ENCODE measurements at regions not wholly inside any gene's neighbourhood (a gene's known extent, or its start where the extent isn't known, plus 50 kb on each side); places are given as distances from the start of the nearest gene placed in this dataset.
"Not testable (repeated sequence)": the region's sequence is repeated elsewhere in the genome, so short reads cannot be mapped to it uniquely, and the experiment has no call there.

GRCh38 chr9:83119873-83120272 lies 56.9 kb upstream of the RASEF start:
- no peak for DNase-seq (ENCODE audit: low read depth in 2 of 2)
- H3K4me3 ChIP-seq (replicated peaks in 1 of 2; ENCODE audit: low read depth in 2 of 2, low read length in 2 of 2): no peak overlapping the region
- TF ChIP-seq, protein P1, sequence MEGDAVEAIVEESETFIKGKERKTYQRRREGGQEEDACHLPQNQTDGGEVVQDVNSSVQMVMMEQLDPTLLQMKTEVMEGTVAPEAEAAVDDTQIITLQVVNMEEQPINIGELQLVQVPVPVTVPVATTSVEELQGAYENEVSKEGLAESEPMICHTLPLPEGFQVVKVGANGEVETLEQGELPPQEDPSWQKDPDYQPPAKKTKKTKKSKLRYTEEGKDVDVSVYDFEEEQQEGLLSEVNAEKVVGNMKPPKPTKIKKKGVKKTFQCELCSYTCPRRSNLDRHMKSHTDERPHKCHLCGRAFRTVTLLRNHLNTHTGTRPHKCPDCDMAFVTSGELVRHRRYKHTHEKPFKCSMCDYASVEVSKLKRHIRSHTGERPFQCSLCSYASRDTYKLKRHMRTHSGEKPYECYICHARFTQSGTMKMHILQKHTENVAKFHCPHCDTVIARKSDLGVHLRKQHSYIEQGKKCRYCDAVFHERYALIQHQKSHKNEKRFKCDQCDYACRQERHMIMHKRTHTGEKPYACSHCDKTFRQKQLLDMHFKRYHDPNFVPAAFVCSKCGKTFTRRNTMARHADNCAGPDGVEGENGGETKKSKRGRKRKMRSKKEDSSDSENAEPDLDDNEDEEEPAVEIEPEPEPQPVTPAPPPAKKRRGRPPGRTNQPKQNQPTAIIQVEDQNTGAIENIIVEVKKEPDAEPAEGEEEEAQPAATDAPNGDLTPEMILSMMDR (IDR thresholded peaks at IDR 0.05; ENCODE audit: low read depth, low read length): no peak

DNA sequence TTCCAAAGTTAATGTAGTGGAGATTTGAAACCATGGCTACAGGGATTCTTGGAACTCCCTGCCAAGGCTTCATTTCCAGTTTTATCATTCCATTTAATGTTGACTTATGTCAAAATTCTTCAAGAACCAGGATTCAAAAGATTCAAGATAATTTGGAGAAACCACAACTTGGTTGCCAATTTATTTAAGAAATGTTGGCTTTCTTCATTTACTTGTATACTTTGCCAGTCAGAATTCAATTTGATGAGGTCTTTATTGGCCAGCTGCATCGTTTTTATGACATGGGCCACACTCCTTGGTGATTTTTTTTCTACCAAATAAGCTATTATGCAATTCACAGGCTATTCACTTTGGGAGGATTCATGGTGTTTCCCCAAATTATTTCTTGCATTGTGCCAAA lies 53.1 kb upstream of the RASEF start:
- H3K4me3 ChIP-seq (replicated peaks in 1 of 2; ENCODE audit: low read depth in 2 of 2, low read length in 2 of 2): no peak overlapping the region
- TF ChIP-seq, protein P1 (IDR thresholded peaks at IDR 0.05; ENCODE audit: low read depth, low read length): no peak
- DNase-seq (ENCODE audit: low read depth in 2 of 2): no peak

GRCh38 chr9:83113445-83113844 lies 50.5 kb upstream of the RASEF start:
- not testable (repeated sequence) for DNase-seq (ENCODE audit: low read depth in 2 of 2); H3K4me3 ChIP-seq (replicated peaks in 1 of 2; ENCODE audit: low read depth in 2 of 2, low read length in 2 of 2)

Measured in cardiac fibroblast (primary cell).